ENCODE measurements at regions not wholly inside any gene's neighbourhood (a gene's known extent, or its start where the extent isn't known, plus 50 kb on each side); places are given as distances from the start of the nearest gene placed in this dataset.

DNA sequence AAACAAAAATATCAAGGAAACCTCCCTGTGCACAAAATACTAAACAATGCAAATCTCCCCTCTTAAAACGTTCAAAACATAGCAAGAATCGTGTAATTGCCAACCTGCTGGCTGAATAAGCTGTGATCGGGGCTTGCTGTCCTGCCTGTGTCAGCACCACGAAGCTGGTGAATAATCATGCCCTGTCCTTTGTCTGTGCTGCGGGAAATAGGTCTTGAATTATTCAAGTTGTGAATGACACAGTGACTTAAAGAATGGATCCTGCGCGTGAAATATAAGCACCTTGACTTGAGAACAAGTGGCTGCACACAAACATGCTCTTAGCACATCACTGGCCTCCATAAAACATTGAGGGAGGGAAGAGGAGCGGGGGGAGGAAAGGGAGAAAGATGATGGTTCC is 130.2 kb downstream of the OAT start:
- TF ChIP-seq NFE2L2 (IDR thresholded peaks at IDR 0.05; ENCODE audit: low read depth, low read length) (no peak), BHLHE40 (IDR thresholded peaks at IDR 0.05; ENCODE audit: low read depth, low read length) (no peak), RFX5 (IDR thresholded peaks at IDR 0.05; ENCODE audit: low read depth, low read length) (no peak), MAFK (IDR thresholded peaks at IDR 0.05; ENCODE audit: low read depth, low read length) (no peak), FOS (IDR thresholded peaks at IDR 0.05; ENCODE audit: low read depth, low read length) (no peak), RCOR1 (IDR thresholded peaks at IDR 0.05; ENCODE audit: insufficient replicate concordance, low read length) (no peak), MAZ (IDR thresholded peaks at IDR 0.05; ENCODE audit: borderline replicate concordance, low read depth, low read length) (no peak), POLR2A (IDR thresholded peaks at IDR 0.05; ENCODE audit: low read depth, low read length) (no peak), MXI1 (IDR thresholded peaks at IDR 0.05; ENCODE audit: borderline replicate concordance, low read depth, low read length) (no peak), SMC3 (IDR thresholded peaks at IDR 0.05; ENCODE audit: low read depth, low read length) (no peak), RAD21 (IDR thresholded peaks at IDR 0.05; ENCODE audit: low read length) (no peak), CEBPB (IDR thresholded peaks at IDR 0.05; ENCODE audit: low read depth, low read length) (no peak), CHD1 (IDR thresholded peaks at IDR 0.05; ENCODE audit: low read depth, low read length) (no peak)
- TF ChIP-seq, protein P1, sequence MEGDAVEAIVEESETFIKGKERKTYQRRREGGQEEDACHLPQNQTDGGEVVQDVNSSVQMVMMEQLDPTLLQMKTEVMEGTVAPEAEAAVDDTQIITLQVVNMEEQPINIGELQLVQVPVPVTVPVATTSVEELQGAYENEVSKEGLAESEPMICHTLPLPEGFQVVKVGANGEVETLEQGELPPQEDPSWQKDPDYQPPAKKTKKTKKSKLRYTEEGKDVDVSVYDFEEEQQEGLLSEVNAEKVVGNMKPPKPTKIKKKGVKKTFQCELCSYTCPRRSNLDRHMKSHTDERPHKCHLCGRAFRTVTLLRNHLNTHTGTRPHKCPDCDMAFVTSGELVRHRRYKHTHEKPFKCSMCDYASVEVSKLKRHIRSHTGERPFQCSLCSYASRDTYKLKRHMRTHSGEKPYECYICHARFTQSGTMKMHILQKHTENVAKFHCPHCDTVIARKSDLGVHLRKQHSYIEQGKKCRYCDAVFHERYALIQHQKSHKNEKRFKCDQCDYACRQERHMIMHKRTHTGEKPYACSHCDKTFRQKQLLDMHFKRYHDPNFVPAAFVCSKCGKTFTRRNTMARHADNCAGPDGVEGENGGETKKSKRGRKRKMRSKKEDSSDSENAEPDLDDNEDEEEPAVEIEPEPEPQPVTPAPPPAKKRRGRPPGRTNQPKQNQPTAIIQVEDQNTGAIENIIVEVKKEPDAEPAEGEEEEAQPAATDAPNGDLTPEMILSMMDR (conservative IDR thresholded peaks at IDR 0.05; ENCODE audit: low read depth, low read length) = no peak
- TF ChIP-seq, protein P2, sequence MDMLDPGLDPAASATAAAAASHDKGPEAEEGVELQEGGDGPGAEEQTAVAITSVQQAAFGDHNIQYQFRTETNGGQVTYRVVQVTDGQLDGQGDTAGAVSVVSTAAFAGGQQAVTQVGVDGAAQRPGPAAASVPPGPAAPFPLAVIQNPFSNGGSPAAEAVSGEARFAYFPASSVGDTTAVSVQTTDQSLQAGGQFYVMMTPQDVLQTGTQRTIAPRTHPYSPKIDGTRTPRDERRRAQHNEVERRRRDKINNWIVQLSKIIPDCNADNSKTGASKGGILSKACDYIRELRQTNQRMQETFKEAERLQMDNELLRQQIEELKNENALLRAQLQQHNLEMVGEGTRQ (IDR thresholded peaks at IDR 0.05; ENCODE audit: low read depth, low read length) = no peak
- no peak overlapping the region for H3K18ac ChIP-seq (ENCODE audit: low read depth, low read length)
- no peak overlapping the region for H3K56ac ChIP-seq (ENCODE audit: extremely low read depth, insufficient read depth, low read length)
- no peak overlapping the region for H4K8ac ChIP-seq (ENCODE audit: low read depth in 2 of 2, low read length in 2 of 2)
- no peaks in the 10 kb centered on the region for H3K27me3 ChIP-seq (ENCODE audit: control insufficient read depth, insufficient read depth, low read length)
- H4K20me1 ChIP-seq (ENCODE audit: insufficient read depth, low read length) = no peaks in the 10 kb centered on the region
- intact Hi-C loops (cut with micrococcal nuclease) = no loop called here
- H3K23ac ChIP-seq (ENCODE audit: low read depth, low read length) = no peak overlapping the region
- DNase-seq = no peak
- no peaks in the 10 kb centered on the region for H3K36me3 ChIP-seq (ENCODE audit: control insufficient read depth, insufficient read depth, low read length)
- H4K91ac ChIP-seq (ENCODE audit: insufficient read depth, low read depth, low read length) = no peak overlapping the region
- BruUV-seq (replicated peaks) = no TSS peak
- no peak overlapping the region for H3K4me2 ChIP-seq (ENCODE audit: low read depth, low read length)
- H3K4me3 ChIP-seq (ENCODE audit: insufficient read depth, low read depth, low read length) = no peak overlapping the region
- no peak overlapping the region for H3K9ac ChIP-seq (ENCODE audit: low read depth, low read length)
- 77% methylated on average over 3 of the region's 8 CpGs; no CpG with 5 or more reads in 1 of the 2 experiments for WGBS, 2 experiments (ENCODE audit: extremely low coverage in 2 of 2, insufficient read length in 1 of 2)
- no peak overlapping the region for H2BK120ac ChIP-seq (ENCODE audit: low read depth, low read length)
- no peaks in the 10 kb centered on the region for H3K79me1 ChIP-seq (ENCODE audit: low read depth in 1 of 2, low read length in 2 of 2)
- no peak overlapping the region for H2AK9ac ChIP-seq (replicated peaks; ENCODE audit: low read depth, low read length, poor library complexity)
- ChIA-PET CTCF (no interaction called here), POLR2A (ENCODE audit: unreplicated experiment) (no interaction called here)
- no peaks in the 10 kb centered on the region for H3K9me1 ChIP-seq (ENCODE audit: insufficient read depth, low read length)
- H2BK15ac ChIP-seq (ENCODE audit: low read depth, low read length) = no peak overlapping the region
- dilution Hi-C loops (cut with HindIII; ENCODE audit: low sequenced_read_pairs, unreplicated experiment) = no loop called here
- H3K27ac ChIP-seq (ENCODE audit: insufficient read depth, low read length) = no peak overlapping the region
- no peak overlapping the region for H3K4ac ChIP-seq (ENCODE audit: low read depth, low read length)
- H4K5ac ChIP-seq (ENCODE audit: low read depth, low read length) = no peak overlapping the region
- H3K9me3 ChIP-seq (ENCODE audit: control insufficient read depth, insufficient read depth, low read length) = peaks cover 10% of the 10 kb centered on the region
- H3K4me1 ChIP-seq (ENCODE audit: control insufficient read depth, insufficient read depth, low read length) = no peaks in the 10 kb centered on the region
- H3K14ac ChIP-seq (replicated peaks; ENCODE audit: low read depth, low read length) = no peak overlapping the region
- in situ Hi-C loops (cut with MboI; ENCODE audit: low sequenced_read_pairs) = no loop called here
- no peak overlapping the region for H2AK5ac ChIP-seq (ENCODE audit: low read depth, low read length)
- H2BK20ac ChIP-seq (ENCODE audit: low read depth, low read length) = no peak overlapping the region
- H2BK5ac ChIP-seq (ENCODE audit: low read depth, low read length, poor library complexity, severe bottlenecking) = no peak overlapping the region
- no peak for ATAC-seq (ENCODE audit: low read depth)
- no peak overlapping the region for H2AFZ ChIP-seq (replicated peaks; ENCODE audit: low read length, poor library complexity)
